GM20000 (cell line): ENCODE measurements at regions not wholly inside any gene's neighbourhood (a gene's known extent, or its start where the extent isn't known, plus 50 kb on each side); places are given as distances from the start of the nearest gene placed in this dataset.

Experiments
- DNase-seq: peaks from one replicate; pipeline ENCODE4 v3.0.0; 2012; ENCODE audit warnings: low spot score
- TF ChIP-seq, protein P1 (sequence below): IDR thresholded peaks from 2 replicates; pipeline ENCODE4 v1.5.1; 2012; ENCODE audit warnings: mild to moderate bottlenecking, control low read depth; ENCODE audit errors: extremely low read depth, missing control alignments

DNA sequence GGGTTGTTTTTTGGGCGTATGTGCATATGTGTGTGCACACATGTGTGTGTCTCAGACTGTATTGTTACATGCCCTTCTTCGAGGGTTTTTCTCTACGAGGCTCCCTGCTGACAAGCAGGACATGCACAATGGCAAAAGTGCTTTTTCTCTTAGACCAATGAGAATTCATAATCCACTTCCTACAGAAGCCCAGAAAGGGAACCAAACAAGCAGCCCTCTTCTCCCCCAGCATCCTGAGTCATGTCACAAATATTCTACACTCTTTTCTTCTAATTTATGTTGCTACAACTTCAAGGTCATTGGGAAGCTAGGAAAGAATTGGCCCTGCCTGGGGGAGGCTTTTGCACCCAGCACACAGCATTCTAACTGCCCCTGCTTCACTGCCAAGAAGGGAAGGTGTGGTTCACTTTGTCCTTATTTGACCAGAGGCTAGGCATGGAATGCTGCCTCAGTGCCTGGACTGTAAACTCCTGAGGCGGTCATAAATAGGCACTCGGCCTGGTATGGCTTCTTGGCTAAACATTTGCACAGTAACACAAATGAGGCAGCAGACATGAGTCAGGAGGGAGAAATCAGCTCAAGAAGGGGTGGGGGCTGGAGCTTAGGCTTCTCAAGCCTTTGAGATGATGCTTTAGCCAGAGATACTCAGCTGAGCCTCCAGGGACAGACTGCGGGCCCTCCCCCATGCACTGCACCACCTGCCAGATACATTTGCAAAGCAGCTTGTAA, 92.7 kb upstream of the KLF7 start:
- DNase-seq = no peak
- TF ChIP-seq, protein P1, sequence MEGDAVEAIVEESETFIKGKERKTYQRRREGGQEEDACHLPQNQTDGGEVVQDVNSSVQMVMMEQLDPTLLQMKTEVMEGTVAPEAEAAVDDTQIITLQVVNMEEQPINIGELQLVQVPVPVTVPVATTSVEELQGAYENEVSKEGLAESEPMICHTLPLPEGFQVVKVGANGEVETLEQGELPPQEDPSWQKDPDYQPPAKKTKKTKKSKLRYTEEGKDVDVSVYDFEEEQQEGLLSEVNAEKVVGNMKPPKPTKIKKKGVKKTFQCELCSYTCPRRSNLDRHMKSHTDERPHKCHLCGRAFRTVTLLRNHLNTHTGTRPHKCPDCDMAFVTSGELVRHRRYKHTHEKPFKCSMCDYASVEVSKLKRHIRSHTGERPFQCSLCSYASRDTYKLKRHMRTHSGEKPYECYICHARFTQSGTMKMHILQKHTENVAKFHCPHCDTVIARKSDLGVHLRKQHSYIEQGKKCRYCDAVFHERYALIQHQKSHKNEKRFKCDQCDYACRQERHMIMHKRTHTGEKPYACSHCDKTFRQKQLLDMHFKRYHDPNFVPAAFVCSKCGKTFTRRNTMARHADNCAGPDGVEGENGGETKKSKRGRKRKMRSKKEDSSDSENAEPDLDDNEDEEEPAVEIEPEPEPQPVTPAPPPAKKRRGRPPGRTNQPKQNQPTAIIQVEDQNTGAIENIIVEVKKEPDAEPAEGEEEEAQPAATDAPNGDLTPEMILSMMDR = no peak

DNA sequence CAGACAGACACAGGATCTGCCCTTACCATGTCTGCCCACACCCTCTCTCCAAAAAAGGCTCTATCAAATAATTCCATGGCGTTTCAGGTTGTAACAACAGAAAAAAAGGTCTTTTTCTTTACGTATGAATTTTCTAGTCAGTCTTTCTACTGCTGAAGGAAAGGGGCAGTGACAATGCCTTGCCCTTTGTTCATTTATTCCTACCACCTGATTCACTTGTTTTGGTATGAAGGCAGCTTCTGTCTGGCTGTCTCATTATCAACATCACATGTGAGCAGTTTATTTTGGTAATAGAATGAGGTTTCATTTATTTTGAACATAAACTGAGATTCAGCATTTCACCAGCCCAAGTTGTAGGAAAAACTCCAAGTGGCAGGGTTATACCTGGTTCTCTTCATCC, 94.3 kb upstream of the KLF7 start:
- DNase-seq = no peak
- TF ChIP-seq, protein P1 = no peak

DNA sequence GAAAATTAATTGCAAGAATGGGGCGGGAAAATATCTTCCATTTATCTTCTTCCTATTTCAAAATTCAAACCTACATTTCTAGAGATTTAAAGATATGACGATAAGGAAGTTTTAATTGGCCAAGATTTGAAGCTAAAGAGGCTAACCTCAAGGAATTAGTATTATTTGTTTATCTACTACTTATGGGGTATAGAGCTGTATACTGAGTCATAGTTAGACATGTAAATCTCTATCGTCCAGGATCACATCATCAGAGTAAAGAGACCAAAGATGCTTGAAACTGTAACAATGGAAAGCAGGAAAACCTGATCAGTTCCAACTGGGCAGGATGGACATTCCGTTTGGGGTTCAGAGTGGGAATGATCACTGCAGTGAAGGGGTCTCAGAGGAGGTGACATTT, 95.2 kb upstream of the KLF7 start:
- no peak for DNase-seq
- TF ChIP-seq, protein P1 = no peak

- TF ChIP-seq, protein P1 = no peak
- DNase-seq = no peak
These were observed 98.6 kb upstream of the KLF7 start for GRCh38 chr2:207264310-207264709.

- TF ChIP-seq, protein P1 = no peak
- no peak for DNase-seq
These were observed 99.6 kb upstream of the KLF7 start for GRCh38 chr2:207265332-207265731.

DNA sequence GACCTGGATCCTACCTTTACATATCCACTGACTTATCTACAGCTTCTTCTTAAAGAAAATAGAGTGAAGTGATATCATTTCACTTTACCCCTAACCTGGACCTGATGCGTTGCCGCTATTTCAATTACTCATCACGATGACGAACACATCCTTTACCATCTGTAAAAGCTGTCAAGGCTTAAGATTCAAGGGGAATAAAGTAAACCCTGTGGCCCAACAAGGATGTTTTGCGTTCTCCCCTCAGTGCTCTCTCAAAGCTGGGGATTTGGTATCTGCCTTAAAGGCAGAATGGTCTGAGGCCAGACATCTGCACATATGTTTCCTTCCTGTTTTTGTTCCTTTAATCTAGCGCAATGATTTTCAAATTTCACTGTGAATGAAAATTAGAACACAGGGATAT, 100.1 kb upstream of the KLF7 start:
- DNase-seq = no peak
- TF ChIP-seq, protein P1 = no peak

- TF ChIP-seq, protein P1 = no peak
- no peak for DNase-seq
These were observed 100.9 kb upstream of the KLF7 start for GRCh38 chr2:207266648-207267047.
